ENCODE measurements at regions not wholly inside any gene's neighbourhood (a gene's known extent, or its start where the extent isn't known, plus 50 kb on each side); places are given as distances from the start of the nearest gene placed in this dataset.

GRCh38 chr18:6633310-6633709 is 96.2 kb upstream of the ARHGAP28 start:
- Mint-ChIP-seq H3K4me1 (ENCODE audit: low read depth) (no peaks in the 10 kb centered on the region), H3K4me3 (no peak overlapping the region), H3K27ac (no peak overlapping the region), H3K27me3 (no peaks in the 10 kb centered on the region), H3K9me3 (peaks cover 3% of the 10 kb centered on the region), H3K36me3 (ENCODE audit: low read depth) (no peaks in the 10 kb centered on the region)
- DNase-seq: no peak
- TF ChIP-seq CTCF (IDR thresholded peaks at IDR 0.05): no peak
- CTCF ChIA-PET: no interaction called here
- POLR2A ChIA-PET: no interaction called here
- intact Hi-C loops (cut with micrococcal nuclease): no loop called here
- no peak for ATAC-seq

GRCh38 chr18:6636091-6636490 is 93.4 kb upstream of the ARHGAP28 start:
- Mint-ChIP-seq H3K36me3 (ENCODE audit: low read depth) (no peaks in the 10 kb centered on the region), H3K27me3 (no peaks in the 10 kb centered on the region), H3K27ac (no peak overlapping the region), H3K4me3 (no peak overlapping the region), H3K4me1 (ENCODE audit: low read depth) (no peaks in the 10 kb centered on the region), H3K9me3 (peaks cover 3% of the 10 kb centered on the region)
- TF ChIP-seq CTCF (IDR thresholded peaks at IDR 0.05): no peak
- DNase-seq (no peak), ATAC-seq (no peak)
- POLR2A ChIA-PET: no interaction called here
- intact Hi-C loops (cut with micrococcal nuclease): no loop called here
- CTCF ChIA-PET: no interaction called here

GRCh38 chr18:6638447-6638846 is 91.1 kb upstream of the ARHGAP28 start:
- H3K4me3 Mint-ChIP-seq: no peak overlapping the region

DNA sequence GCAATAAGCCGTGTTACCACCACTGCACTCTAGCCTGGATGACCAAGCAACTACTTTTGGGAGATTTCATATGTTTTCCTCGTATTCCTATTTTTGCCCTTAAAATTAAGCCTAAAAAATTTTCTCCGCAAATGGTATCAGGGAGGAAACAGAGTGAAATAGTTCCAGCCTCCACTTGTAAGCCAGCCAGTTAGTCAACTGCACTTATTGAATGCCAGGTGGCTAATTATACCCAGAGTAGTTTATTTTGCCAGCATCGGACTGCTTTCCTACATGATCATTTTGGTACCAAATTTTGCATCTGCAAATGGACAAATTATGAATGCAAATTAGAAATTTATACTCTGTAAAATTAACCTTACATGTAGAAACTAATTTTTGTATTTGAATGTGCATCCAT is 90.2 kb upstream of the ARHGAP28 start:
- no peak for ATAC-seq

More at GRCh38 chr18:6638447-6638846, 91.1 kb upstream of the ARHGAP28 start:
- intact Hi-C loops (cut with micrococcal nuclease): no loop called here
- Mint-ChIP-seq H3K36me3 (ENCODE audit: low read depth) (no peaks in the 10 kb centered on the region), H3K27me3 (no peaks in the 10 kb centered on the region), H3K27ac (no peak overlapping the region), H3K9me3 (peaks cover 3% of the 10 kb centered on the region), H3K4me1 (ENCODE audit: low read depth) (no peaks in the 10 kb centered on the region)
- no peak for DNase-seq
- no peak for TF ChIP-seq CTCF (IDR thresholded peaks at IDR 0.05)
- ChIA-PET POLR2A (no interaction called here), CTCF (no interaction called here)
- ATAC-seq: no peak

More for the DNA sequence above, 90.2 kb upstream of the ARHGAP28 start:
- Mint-ChIP-seq H3K4me1 (ENCODE audit: low read depth) (no peaks in the 10 kb centered on the region), H3K9me3 (peaks cover 3% of the 10 kb centered on the region), H3K4me3 (no peak overlapping the region), H3K27me3 (no peaks in the 10 kb centered on the region), H3K27ac (no peak overlapping the region), H3K36me3 (ENCODE audit: low read depth) (no peaks in the 10 kb centered on the region)
- intact Hi-C loops (cut with micrococcal nuclease): no loop called here
- no peak for DNase-seq
- CTCF ChIA-PET: no interaction called here
- POLR2A ChIA-PET: no interaction called here
- no peak for TF ChIP-seq CTCF (IDR thresholded peaks at IDR 0.05)
